Activated T-cell treated with anti-CD3 and anti-CD28 coated beads, Interleukin-2, amount 50 U/mL, for 72 hours (primary cell): ENCODE measurements at regions not wholly inside any gene's neighbourhood (a gene's known extent, or its start where the extent isn't known, plus 50 kb on each side); places are given as distances from the start of the nearest gene placed in this dataset.
"Not testable (repeated sequence)": the region's sequence is repeated elsewhere in the genome, so short reads cannot be mapped to it uniquely, and the experiment has no call there.

Source experiments
- ATAC-seq, 2 donors: fragments of 150-1000 bp; cut with Tn5 transposase; replicated peaks in 1 of 2; 2 replicates each; pipeline ENCODE4 v1.10.0; 2021; ENCODE audit warnings: moderate library complexity in 2 of 2, mild to moderate bottlenecking in 1 of 2
- DNase-seq, 2 donors: peaks; one replicate each; pipeline ENCODE4 v3.0.0; 2021 to 2022; ENCODE audit warnings: mixed read lengths in 1 of 2
- H3K27ac Mint-ChIP-seq: one replicate; pipeline ENCODE4 v1.8.0; 2022; ENCODE audit warnings: mild to moderate bottlenecking, moderate library complexity, mixed read lengths
- H3K27me3 Mint-ChIP-seq: one replicate; pipeline ENCODE4 v1.8.0; 2022; ENCODE audit warnings: low read depth, mixed read lengths
- H3K36me3 Mint-ChIP-seq, 2 donors: one replicate each; pipeline ENCODE4 v1.8.0; 2022; ENCODE audit warnings: mixed read lengths in 2 of 2, mild to moderate bottlenecking in 1 of 2; ENCODE audit not compliant: insufficient read depth in 2 of 2
- H3K4me1 Mint-ChIP-seq: one replicate; pipeline ENCODE4 v1.8.0; 2022; ENCODE audit warnings: low read depth, mixed read lengths
- H3K4me3 Mint-ChIP-seq, 2 donors: one replicate each; pipeline ENCODE4 v1.8.0; 2022; ENCODE audit warnings: mild to moderate bottlenecking in 2 of 2, mixed read lengths in 2 of 2, moderate library complexity in 2 of 2
- H3K9me3 Mint-ChIP-seq, 2 donors: one replicate each; pipeline ENCODE4 v1.8.0; 2022; ENCODE audit warnings: mixed read lengths in 2 of 2

- no peak overlapping the region for H3K4me3 Mint-ChIP-seq
- no peaks in the 10 kb centered on the region for H3K9me3 Mint-ChIP-seq
- H3K36me3 Mint-ChIP-seq = no peaks in the 10 kb centered on the region
- H3K4me1 Mint-ChIP-seq = no peaks in the 10 kb centered on the region
- ATAC-seq (no peak), DNase-seq (peak; percentile 2 to 3)
- H3K27me3 Mint-ChIP-seq = no peaks in the 10 kb centered on the region
- no peak overlapping the region for H3K27ac Mint-ChIP-seq
Observed at GRCh38 chr5:101390151-101390908, 487.2 kb upstream of the ST8SIA4 start.

- no peak for DNase-seq
Observed at GRCh38 chr5:101385276-101385675, 482.2 kb upstream of the ST8SIA4 start.

GRCh38 chr5:101370181-101370580 lies 467.1 kb upstream of the ST8SIA4 start:
- no peaks in the 10 kb centered on the region for H3K27me3 Mint-ChIP-seq
- no peaks in the 10 kb centered on the region for H3K4me1 Mint-ChIP-seq
- DNase-seq (no peak), ATAC-seq (no peak)
- no peaks in the 10 kb centered on the region for H3K9me3 Mint-ChIP-seq
- H3K27ac Mint-ChIP-seq = no peak overlapping the region
- no peaks in the 10 kb centered on the region for H3K36me3 Mint-ChIP-seq
- H3K4me3 Mint-ChIP-seq = no peak overlapping the region

More at GRCh38 chr5:101385276-101385675, 482.2 kb upstream of the ST8SIA4 start:
- no peaks in the 10 kb centered on the region for H3K4me1 Mint-ChIP-seq
- no peak overlapping the region for H3K27ac Mint-ChIP-seq
- peaks cover 6% of the 10 kb centered on the region for H3K27me3 Mint-ChIP-seq
- no peak overlapping the region for H3K4me3 Mint-ChIP-seq
- ATAC-seq = no peak
- H3K36me3 Mint-ChIP-seq = no peaks in the 10 kb centered on the region
- no peaks in the 10 kb centered on the region for H3K9me3 Mint-ChIP-seq

GRCh38 chr5:101364469-101364868 lies 461.4 kb upstream of the ST8SIA4 start:
- Mint-ChIP-seq H3K27me3 (no peaks in the 10 kb centered on the region), H3K9me3 (no peaks in the 10 kb centered on the region), H3K36me3 (no peaks in the 10 kb centered on the region), H3K4me1 (no peaks in the 10 kb centered on the region), H3K4me3 (no peak overlapping the region), H3K27ac (no peak overlapping the region)
- no peak for DNase-seq
- ATAC-seq = no peak

- H3K27ac Mint-ChIP-seq = no peak overlapping the region
- H3K9me3 Mint-ChIP-seq = no peaks in the 10 kb centered on the region
- ATAC-seq = no peak
- no peaks in the 10 kb centered on the region for H3K36me3 Mint-ChIP-seq
- no peaks in the 10 kb centered on the region for H3K27me3 Mint-ChIP-seq
- no peak for DNase-seq
- no peak overlapping the region for H3K4me3 Mint-ChIP-seq
- H3K4me1 Mint-ChIP-seq = no peaks in the 10 kb centered on the region
Observed at GRCh38 chr5:101362067-101362466, 459.0 kb upstream of the ST8SIA4 start.

GRCh38 chr5:101346906-101347305 lies 443.8 kb upstream of the ST8SIA4 start:
- peaks cover 2 to 6% of the 10 kb centered on the region in 2 donors for H3K9me3 Mint-ChIP-seq
- ATAC-seq (no peak), DNase-seq (no peak)
- no peak overlapping the region for H3K4me3 Mint-ChIP-seq
- no peak overlapping the region for H3K27ac Mint-ChIP-seq
- H3K4me1 Mint-ChIP-seq = no peaks in the 10 kb centered on the region
- no peaks in the 10 kb centered on the region for H3K27me3 Mint-ChIP-seq
- H3K36me3 Mint-ChIP-seq = peaks cover 0 to 2% of the 10 kb centered on the region in 2 donors

GRCh38 chr5:101346447-101346846 lies 443.4 kb upstream of the ST8SIA4 start:
- no peak for DNase-seq
- Mint-ChIP-seq H3K27me3 (no peaks in the 10 kb centered on the region), H3K4me1 (no peaks in the 10 kb centered on the region), H3K9me3 (peaks cover 2 to 6% of the 10 kb centered on the region in 2 donors), H3K27ac (no peak overlapping the region), H3K4me3 (no peak overlapping the region), H3K36me3 (peaks cover 0 to 2% of the 10 kb centered on the region in 2 donors)
- no peak for ATAC-seq

- no peak for ATAC-seq
- H3K9me3 Mint-ChIP-seq = peaks cover 0 to 4% of the 10 kb centered on the region in 2 donors
- H3K27me3 Mint-ChIP-seq = no peaks in the 10 kb centered on the region
- no peaks in the 10 kb centered on the region for H3K4me1 Mint-ChIP-seq
- no peaks in the 10 kb centered on the region for H3K36me3 Mint-ChIP-seq
- no peak overlapping the region for H3K4me3 Mint-ChIP-seq
- no peak for DNase-seq
- no peak overlapping the region for H3K27ac Mint-ChIP-seq
Observed at GRCh38 chr5:101338226-101338625, 435.1 kb upstream of the ST8SIA4 start.

GRCh38 chr5:101327816-101328215 lies 424.7 kb upstream of the ST8SIA4 start:
- Mint-ChIP-seq H3K9me3 (no peaks in the 10 kb centered on the region), H3K27me3 (no peaks in the 10 kb centered on the region), H3K4me1 (no peaks in the 10 kb centered on the region), H3K36me3 (no peaks in the 10 kb centered on the region), H3K27ac (no peak overlapping the region), H3K4me3 (no peak overlapping the region)
- DNase-seq = no peak
- no peak for ATAC-seq

- H3K27ac Mint-ChIP-seq = no peak overlapping the region
- no peaks in the 10 kb centered on the region for H3K9me3 Mint-ChIP-seq
- DNase-seq (no peak), ATAC-seq (no peak)
- no peak overlapping the region for H3K4me3 Mint-ChIP-seq
- no peaks in the 10 kb centered on the region for H3K36me3 Mint-ChIP-seq
- H3K27me3 Mint-ChIP-seq = no peaks in the 10 kb centered on the region
- no peaks in the 10 kb centered on the region for H3K4me1 Mint-ChIP-seq
Observed at GRCh38 chr5:101326766-101327165, 423.7 kb upstream of the ST8SIA4 start.

GRCh38 chr5:101316401-101316800 lies 413.3 kb upstream of the ST8SIA4 start:
- DNase-seq, H3K4me3 Mint-ChIP-seq, H3K27me3 Mint-ChIP-seq, H3K4me1 Mint-ChIP-seq, ATAC-seq, H3K9me3 Mint-ChIP-seq, H3K36me3 Mint-ChIP-seq, H3K27ac Mint-ChIP-seq: not testable (repeated sequence)

- Mint-ChIP-seq H3K9me3 (peaks cover 0 to 1% of the 10 kb centered on the region in 2 donors), H3K36me3 (no peaks in the 10 kb centered on the region), H3K4me3 (no peak overlapping the region), H3K27me3 (no peaks in the 10 kb centered on the region), H3K27ac (no peak overlapping the region), H3K4me1 (no peaks in the 10 kb centered on the region)
- DNase-seq (no peak), ATAC-seq (no peak)
Observed at GRCh38 chr5:101306391-101307137, 403.5 kb upstream of the ST8SIA4 start.

GRCh38 chr5:101296477-101296876 lies 393.4 kb upstream of the ST8SIA4 start:
- ATAC-seq = no peak
- Mint-ChIP-seq H3K9me3 (no peaks in the 10 kb centered on the region), H3K27ac (no peak overlapping the region)

More at GRCh38 chr5:101296477-101296876, 393.4 kb upstream of the ST8SIA4 start:
- Mint-ChIP-seq H3K27me3 (no peaks in the 10 kb centered on the region), H3K4me3 (no peak overlapping the region), H3K36me3 (no peaks in the 10 kb centered on the region), H3K4me1 (no peaks in the 10 kb centered on the region)
- DNase-seq = no peak
